Parathyroid adenoma (tissue), 2 donors: ENCODE measurements at regions not wholly inside any gene's neighbourhood (a gene's known extent, or its start where the extent isn't known, plus 50 kb on each side); places are given as distances from the start of the nearest gene placed in this dataset.
A peak's percentile ranks its signal among the peaks of the same experiment; 100 is the strongest.

Experiments used
- H2AFZ ChIP-seq: fragments of 300-600 bp; sonication (generic); one replicate; pipeline ENCODE4 v1.7.0; 2017; ENCODE audit warnings: antibody characterized with exemption, mild to moderate bottlenecking
- H3K27ac ChIP-seq: fragments of 300-600 bp; sonication (generic); one replicate; pipeline ENCODE4 v1.7.0; 2017
- H3K27me3 ChIP-seq: fragments of 300-600 bp; sonication (generic); one replicate; pipeline ENCODE4 v1.7.0; 2017; ENCODE audit warnings: low read length; ENCODE audit not compliant: control insufficient read depth, insufficient read depth
- H3K36me3 ChIP-seq: fragments of 300-600 bp; sonication (generic); one replicate; pipeline ENCODE4 v1.7.0; 2017; ENCODE audit warnings: low read length; ENCODE audit not compliant: control insufficient read depth, insufficient read depth
- H3K4me1 ChIP-seq: fragments of 300-600 bp; sonication (generic); one replicate; pipeline ENCODE4 v1.7.0; 2017; ENCODE audit warnings: control low read depth
- H3K4me2 ChIP-seq: fragments of 300-600 bp; sonication (generic); one replicate; pipeline ENCODE4 v1.7.0; 2017; ENCODE audit warnings: low read length
- H3K4me3 ChIP-seq: fragments of 300-600 bp; sonication (generic); one replicate; pipeline ENCODE4 v1.7.0; 2017; ENCODE audit warnings: low read depth, low read length
- H3K79me2 ChIP-seq: fragments of 300-600 bp; sonication (generic); one replicate; pipeline ENCODE4 v1.7.0; 2017; ENCODE audit warnings: control low read depth
- H3K9ac ChIP-seq: fragments of 300-600 bp; sonication (generic); one replicate; pipeline ENCODE4 v1.7.0; 2017; ENCODE audit warnings: mild to moderate bottlenecking
- H3K9me3 ChIP-seq: fragments of 300-600 bp; sonication (generic); one replicate; pipeline ENCODE4 v1.7.0; 2017; ENCODE audit warnings: low read length; ENCODE audit not compliant: control insufficient read depth
- CTCF ChIP-seq: fragments of 300-600 bp; sonication (generic); IDR thresholded peaks from one replicate; pipeline ENCODE4 v1.7.0; 2017; ENCODE audit warnings: antibody characterized with exemption, mild to moderate bottlenecking
- donor health status: primary hyperparathyroidism.

GRCh38 chr14:65257425-65257824 lies 155.1 kb upstream of the FUT8 start:
- H2AFZ ChIP-seq, result peak overlapping the region; percentile 91
- H3K9ac ChIP-seq, result no peak overlapping the region
- no peak overlapping the region for H3K4me3 ChIP-seq
- H3K4me1 ChIP-seq, result peaks cover 47% of the 10 kb centered on the region
- peak overlapping the region; percentile 99 for H3K27ac ChIP-seq
- no peaks in the 10 kb centered on the region for H3K36me3 ChIP-seq
- no peaks in the 10 kb centered on the region for H3K79me2 ChIP-seq
- H3K27me3 ChIP-seq, result no peaks in the 10 kb centered on the region
- no peak for TF ChIP-seq CTCF
- H3K4me2 ChIP-seq, result no peak overlapping the region
- H3K9me3 ChIP-seq, result no peaks in the 10 kb centered on the region

- no peaks in the 10 kb centered on the region for H3K27me3 ChIP-seq
- no peaks in the 10 kb centered on the region for H3K9me3 ChIP-seq
- peaks cover 39% of the 10 kb centered on the region for H3K4me1 ChIP-seq
- no peaks in the 10 kb centered on the region for H3K36me3 ChIP-seq
- H3K4me3 ChIP-seq, result no peak overlapping the region
- peak overlapping the region; percentile 99 for H3K27ac ChIP-seq
- no peak for TF ChIP-seq CTCF
- no peak overlapping the region for H3K4me2 ChIP-seq
- H2AFZ ChIP-seq, result peak overlapping the region; percentile 40
- H3K79me2 ChIP-seq, result no peaks in the 10 kb centered on the region
- H3K9ac ChIP-seq, result no peak overlapping the region
These were observed 154.1 kb upstream of the FUT8 start for GRCh38 chr14:65258391-65258790.

GRCh38 chr14:65259000-65259399 lies 153.5 kb upstream of the FUT8 start:
- H2AFZ ChIP-seq, result no peak overlapping the region
- no peak for TF ChIP-seq CTCF
- no peaks in the 10 kb centered on the region for H3K36me3 ChIP-seq
- H3K9me3 ChIP-seq, result no peaks in the 10 kb centered on the region
- no peak overlapping the region for H3K9ac ChIP-seq
- peaks cover 33% of the 10 kb centered on the region for H3K4me1 ChIP-seq
- no peaks in the 10 kb centered on the region for H3K79me2 ChIP-seq
- no peaks in the 10 kb centered on the region for H3K27me3 ChIP-seq
- no peak overlapping the region for H3K4me2 ChIP-seq
- H3K4me3 ChIP-seq, result no peak overlapping the region
- H3K27ac ChIP-seq, result no peak overlapping the region

- Histone ChIP-seq H2AFZ (no peak overlapping the region), H3K27ac (no peak overlapping the region), H3K27me3 (no peaks in the 10 kb centered on the region), H3K9ac (no peak overlapping the region), H3K4me1 (peaks cover 26% of the 10 kb centered on the region), H3K79me2 (no peaks in the 10 kb centered on the region), H3K9me3 (no peaks in the 10 kb centered on the region), H3K4me3 (no peak overlapping the region), H3K4me2 (no peak overlapping the region), H3K36me3 (no peaks in the 10 kb centered on the region)
- TF ChIP-seq CTCF, result no peak
These were observed 151.7 kb upstream of the FUT8 start for GRCh38 chr14:65260786-65261185.

GRCh38 chr14:65261425-65261920 lies 151.1 kb upstream of the FUT8 start:
- Histone ChIP-seq H3K9me3 (no peaks in the 10 kb centered on the region), H3K36me3 (no peaks in the 10 kb centered on the region), H2AFZ (no peak overlapping the region), H3K4me3 (no peak overlapping the region), H3K9ac (no peak overlapping the region), H3K4me1 (peaks cover 19% of the 10 kb centered on the region), H3K4me2 (no peak overlapping the region), H3K79me2 (no peaks in the 10 kb centered on the region), H3K27me3 (no peaks in the 10 kb centered on the region), H3K27ac (no peak overlapping the region)
- no peak for TF ChIP-seq CTCF
